ENCODE measurements at regions not wholly inside any gene's neighbourhood (a gene's known extent, or its start where the extent isn't known, plus 50 kb on each side); places are given as distances from the start of the nearest gene placed in this dataset.
"Not testable (repeated sequence)": the region's sequence is repeated elsewhere in the genome, so short reads cannot be mapped to it uniquely, and the experiment has no call there.

DNA sequence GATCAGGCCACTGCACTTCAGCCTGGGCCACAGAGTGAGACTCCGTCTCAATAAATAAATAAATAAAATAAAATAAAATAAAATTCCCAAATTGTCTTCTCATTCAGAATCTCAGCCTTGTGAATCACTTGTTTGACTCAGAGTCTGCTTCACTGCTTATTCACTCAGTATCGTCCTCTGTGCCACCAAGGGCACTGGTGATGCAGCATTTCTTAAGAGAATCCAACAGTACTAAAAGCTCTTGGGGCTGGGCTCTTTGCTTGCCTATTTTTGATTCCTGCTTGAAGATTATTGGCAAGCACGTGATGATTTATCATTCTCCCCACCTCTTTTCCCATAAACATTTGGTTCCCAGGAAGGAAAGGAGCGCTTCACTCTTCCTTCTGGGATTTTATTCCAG is 54.8 kb upstream of the HMGB1 start:
- no peak for ATAC-seq
- Mint-ChIP-seq H3K9me3 (no peaks in the 10 kb centered on the region), H3K4me3 (no peak overlapping the region), H3K4me1 (peaks cover 8% of the 10 kb centered on the region), H3K27ac (no peak overlapping the region), H3K27me3 (no peaks in the 10 kb centered on the region)
- DNase-seq: no peak

DNA sequence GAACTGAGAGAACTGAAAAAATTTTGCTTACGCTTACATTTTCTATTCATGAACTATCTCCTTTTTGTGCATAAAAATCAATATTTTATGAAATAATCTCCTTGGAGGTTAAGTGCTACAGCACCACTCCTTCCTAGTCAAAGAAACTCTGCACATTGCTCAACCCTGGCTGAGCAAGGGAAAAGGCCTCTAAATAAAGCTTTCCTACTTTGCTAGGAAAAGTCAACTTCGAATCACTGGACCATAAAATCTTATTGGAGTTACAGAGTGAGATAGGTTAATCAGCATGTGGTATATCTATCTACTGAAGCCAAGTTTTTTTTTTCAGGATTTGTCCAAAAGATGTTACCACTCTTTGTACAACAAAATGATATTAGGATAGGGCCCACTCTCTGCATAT is 57.5 kb upstream of the HMGB1 start:
- Mint-ChIP-seq H3K4me3 (no peak overlapping the region), H3K27me3 (no peaks in the 10 kb centered on the region), H3K4me1 (peaks cover 8% of the 10 kb centered on the region), H3K27ac (no peak overlapping the region), H3K9me3 (no peaks in the 10 kb centered on the region)
- no peak for ATAC-seq
- no peak for DNase-seq

DNA sequence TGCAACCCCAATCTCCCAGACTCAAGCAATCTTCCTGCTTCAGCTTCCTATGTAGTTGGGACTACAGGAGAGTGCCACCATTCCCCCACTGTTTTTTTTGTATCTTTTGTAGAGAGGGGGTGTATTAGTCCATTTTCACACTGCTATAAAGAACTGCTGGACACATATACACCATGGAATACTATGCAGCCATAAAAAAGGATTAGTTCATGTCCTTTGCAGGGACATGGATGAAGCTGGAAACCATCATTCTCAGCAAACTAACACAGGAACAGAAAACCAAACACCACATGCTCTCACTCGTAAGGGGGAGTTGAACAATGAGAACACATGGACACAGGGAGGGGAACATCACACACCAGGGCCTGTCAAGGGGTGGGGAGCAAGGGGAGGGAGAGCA is 58.1 kb upstream of the HMGB1 start:
- not testable (repeated sequence) for DNase-seq, H3K27me3 Mint-ChIP-seq, H3K4me3 Mint-ChIP-seq, H3K4me1 Mint-ChIP-seq, H3K9me3 Mint-ChIP-seq, ATAC-seq, H3K27ac Mint-ChIP-seq

DNA sequence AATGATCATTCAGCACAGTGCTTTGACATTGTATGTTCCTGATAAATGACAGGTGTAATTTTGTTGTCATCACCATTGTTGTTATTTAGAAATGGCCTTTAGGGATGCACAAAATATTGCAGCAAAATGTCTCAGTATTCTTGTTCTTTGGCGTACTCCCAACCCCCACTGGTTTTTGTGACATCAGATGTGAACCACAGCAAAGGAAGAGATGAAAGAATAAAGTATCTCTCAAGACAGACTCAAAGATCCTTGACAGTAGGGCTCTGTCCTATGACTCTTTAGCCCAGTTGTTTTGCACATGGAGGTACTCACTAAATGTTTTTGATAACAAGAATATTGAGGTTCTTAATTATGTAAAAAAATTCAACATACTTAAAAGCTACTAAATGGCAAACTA is 59.5 kb upstream of the HMGB1 start:
- not testable (repeated sequence) for DNase-seq, H3K4me3 Mint-ChIP-seq, H3K9me3 Mint-ChIP-seq, H3K27me3 Mint-ChIP-seq, H3K27ac Mint-ChIP-seq, H3K4me1 Mint-ChIP-seq, ATAC-seq

DNA sequence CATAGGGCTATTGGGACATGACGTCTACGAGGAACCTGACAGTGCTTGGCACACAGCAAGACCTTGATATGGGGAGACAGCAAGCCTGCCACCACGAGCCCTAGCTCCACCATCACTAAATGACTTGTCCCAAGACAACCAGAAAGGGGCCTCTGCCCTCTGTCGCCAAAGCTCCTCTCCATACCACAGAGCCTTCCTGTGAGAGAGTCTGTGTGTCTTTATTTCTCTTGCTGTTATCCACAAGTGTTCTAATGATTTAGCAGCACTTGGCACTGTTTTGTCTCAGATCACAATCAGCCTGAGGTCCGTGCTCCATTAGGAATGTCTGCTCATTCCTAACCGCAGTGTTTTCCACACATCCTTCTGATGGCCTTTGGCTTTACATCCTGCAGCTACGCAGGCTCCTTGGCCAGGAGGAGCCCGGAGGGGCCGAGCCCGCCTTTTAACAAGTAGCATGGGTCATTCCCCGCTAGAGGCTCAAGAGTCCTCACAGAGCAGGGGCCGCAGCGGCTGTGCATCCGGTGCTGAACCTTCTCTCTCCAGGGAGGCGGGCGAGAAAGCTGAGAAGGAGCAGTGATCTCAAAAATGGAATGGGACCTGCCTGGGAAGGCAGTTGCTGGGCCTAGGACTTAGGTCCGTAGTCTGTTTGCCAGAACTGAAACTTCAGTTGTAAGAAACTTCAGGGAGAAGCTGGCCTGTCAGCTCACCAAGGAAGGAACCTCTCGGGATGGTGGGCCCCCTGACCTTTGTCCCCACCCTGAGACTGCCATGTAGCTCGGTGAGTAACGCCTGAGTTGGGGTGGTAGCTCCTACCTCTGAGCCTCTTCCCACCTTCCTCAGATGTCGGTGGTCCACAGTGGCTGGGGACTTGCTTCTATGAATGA is 61.1 kb upstream of the HMGB1 start:
- Mint-ChIP-seq H3K27ac (no peak overlapping the region), H3K4me1 (peaks cover 8% of the 10 kb centered on the region), H3K4me3 (no peak overlapping the region), H3K9me3 (no peaks in the 10 kb centered on the region), H3K27me3 (no peaks in the 10 kb centered on the region)
- ATAC-seq: no peak
- DNase-seq: no peak

DNA sequence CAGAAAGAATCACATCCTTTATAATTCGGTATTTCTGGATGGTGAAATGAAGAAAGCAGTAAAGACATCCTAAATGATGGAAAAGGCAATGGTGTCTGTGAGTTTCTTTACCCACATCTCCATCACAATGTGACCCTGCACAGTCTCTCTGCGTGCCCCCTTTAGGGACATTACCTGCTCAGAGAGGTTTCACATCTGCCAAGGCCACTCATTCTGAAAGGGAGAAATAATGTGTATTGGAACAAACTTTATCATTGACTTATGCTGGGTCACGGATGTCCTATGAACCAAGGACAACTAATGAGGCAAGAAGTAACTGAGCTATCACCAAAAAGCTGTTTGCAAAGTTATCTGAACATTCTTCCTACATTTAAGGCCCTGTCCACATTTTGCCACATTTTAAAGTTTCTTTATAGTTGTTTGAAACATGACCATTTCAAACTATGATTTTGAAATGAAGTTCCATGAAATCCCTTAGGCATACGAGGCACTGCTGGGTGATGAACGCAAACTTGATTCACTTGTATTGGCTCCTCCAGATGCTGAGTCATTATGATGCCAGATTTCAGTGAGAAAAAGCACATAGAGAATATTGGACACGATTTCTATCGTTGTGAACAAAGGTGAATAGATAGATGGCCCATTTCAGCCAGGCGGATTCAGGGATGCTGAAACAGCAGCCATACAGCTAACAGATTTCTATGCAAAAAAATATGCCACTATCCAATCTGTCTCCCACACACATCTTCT is 63.5 kb upstream of the HMGB1 start:
- DNase-seq (no peak), ATAC-seq (peak; percentile 62)
- Mint-ChIP-seq H3K27ac (no peak overlapping the region), H3K27me3 (no peaks in the 10 kb centered on the region), H3K4me3 (no peak overlapping the region), H3K9me3 (no peaks in the 10 kb centered on the region), H3K4me1 (peaks cover 8% of the 10 kb centered on the region)

DNA sequence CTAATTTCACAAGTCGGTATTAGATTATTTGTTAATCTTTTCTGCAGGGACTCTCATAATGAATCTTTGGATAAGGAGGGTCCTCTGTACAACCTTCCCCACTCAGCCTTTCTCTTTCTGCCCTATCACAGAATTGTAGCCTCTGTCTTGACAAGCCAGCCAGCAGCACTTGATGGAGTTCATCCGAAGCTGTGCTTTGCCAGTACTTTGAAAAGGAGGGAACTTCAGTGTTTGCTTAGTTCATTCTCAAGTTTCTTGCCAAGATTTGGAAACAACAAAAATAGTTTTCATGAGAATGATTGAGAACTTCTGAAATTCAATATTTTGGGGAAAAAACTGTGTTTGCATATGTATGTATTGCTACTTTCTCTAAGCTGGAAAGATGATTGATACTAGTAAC is 69.3 kb upstream of the HMGB1 start:
- Mint-ChIP-seq H3K9me3 (no peaks in the 10 kb centered on the region), H3K4me1 (no peaks in the 10 kb centered on the region), H3K27ac (no peak overlapping the region), H3K27me3 (no peaks in the 10 kb centered on the region), H3K4me3 (no peak overlapping the region)
- ATAC-seq (no peak), DNase-seq (no peak)

DNA sequence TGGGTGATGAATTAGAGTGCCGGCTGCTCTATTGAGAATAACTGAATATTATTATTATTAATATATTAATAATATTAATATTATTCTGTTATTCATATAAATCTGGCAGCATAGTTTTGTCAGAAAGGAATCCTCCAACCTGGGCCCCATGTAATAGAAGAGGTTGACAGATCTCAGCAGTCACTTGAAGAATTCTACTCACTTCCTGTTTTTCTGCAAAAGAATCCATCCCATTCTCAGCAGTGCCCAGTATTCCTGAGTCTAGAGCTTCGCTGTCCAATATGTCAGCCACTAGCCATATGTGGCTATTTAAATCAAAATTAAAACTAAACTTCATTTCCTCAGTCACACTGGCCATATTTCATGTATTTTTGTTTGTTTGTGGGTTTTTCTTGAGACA is 72.4 kb upstream of the USPL1 start:
- Mint-ChIP-seq H3K9me3 (no peaks in the 10 kb centered on the region), H3K27me3 (no peaks in the 10 kb centered on the region), H3K4me1 (no peaks in the 10 kb centered on the region), H3K4me3 (no peak overlapping the region), H3K27ac (no peak overlapping the region)
- no peak for ATAC-seq
- DNase-seq: no peak

DNA sequence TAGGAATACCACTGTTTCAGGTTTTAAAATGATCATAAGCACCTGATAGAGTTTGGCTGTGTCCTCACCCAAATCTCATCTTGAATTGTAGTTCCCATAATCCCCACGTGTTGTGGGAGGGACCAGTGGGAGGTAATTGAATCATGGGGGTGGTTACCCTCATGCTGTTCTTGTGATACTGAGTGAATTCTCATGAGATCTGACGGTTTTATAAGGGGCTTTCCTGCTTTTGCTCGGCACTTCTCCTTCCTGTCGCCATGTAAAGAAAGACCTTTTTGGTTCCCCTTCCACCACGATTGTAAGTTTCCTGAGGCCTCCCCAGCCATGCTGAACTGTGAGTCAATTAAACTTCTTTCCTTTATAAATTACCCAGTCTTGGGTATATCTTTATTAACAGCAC is 69.7 kb upstream of the USPL1 start:
- not testable (repeated sequence) for H3K4me1 Mint-ChIP-seq, ATAC-seq, H3K27me3 Mint-ChIP-seq, H3K4me3 Mint-ChIP-seq, DNase-seq, H3K9me3 Mint-ChIP-seq
- H3K27ac Mint-ChIP-seq: peak overlapping the region in 1 of 2 donors; percentile 70

DNA sequence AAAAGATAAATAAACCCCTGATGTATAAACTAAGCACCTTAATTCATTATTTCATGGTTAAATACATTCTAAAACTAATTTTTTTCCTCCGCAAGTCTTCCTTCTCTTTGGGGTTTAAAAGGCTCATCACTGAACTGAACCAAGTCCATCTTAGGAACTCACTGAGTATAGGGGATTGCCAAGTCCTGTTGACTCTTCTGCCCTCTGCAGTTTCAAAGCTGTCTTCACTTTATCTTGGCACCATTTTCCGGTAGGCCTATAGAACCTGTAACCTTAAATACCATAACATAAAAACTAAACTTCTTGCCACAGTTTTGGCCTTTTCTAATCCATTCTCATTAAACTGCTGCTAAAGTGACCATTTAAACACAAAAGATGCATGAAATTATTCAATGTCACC is 66.5 kb upstream of the USPL1 start:
- Mint-ChIP-seq H3K27ac (no peak overlapping the region), H3K27me3 (no peaks in the 10 kb centered on the region), H3K9me3 (no peaks in the 10 kb centered on the region), H3K4me1 (no peaks in the 10 kb centered on the region), H3K4me3 (no peak overlapping the region)
- ATAC-seq (peak; percentile 83), DNase-seq (no peak)

DNA sequence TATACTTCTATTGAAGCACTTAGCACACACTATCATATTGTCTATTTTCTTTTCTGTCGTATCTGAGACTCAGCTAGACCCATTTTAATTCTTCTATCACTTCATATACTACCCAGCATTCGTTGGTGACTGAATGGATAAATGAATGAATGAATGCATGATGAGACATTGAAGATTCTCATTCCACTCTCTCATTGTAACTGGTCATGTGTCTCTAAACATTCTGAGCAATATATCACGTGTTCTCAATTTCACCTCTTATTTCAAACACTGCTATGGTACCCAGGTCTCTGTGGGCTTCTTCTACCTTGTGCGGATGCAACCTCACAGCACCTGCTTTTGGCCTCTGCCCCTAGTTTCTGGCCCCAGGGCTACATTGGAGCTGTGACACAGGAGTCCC is 65.2 kb upstream of the USPL1 start:
- Mint-ChIP-seq H3K4me1 (no peaks in the 10 kb centered on the region), H3K9me3 (no peaks in the 10 kb centered on the region), H3K27me3 (no peaks in the 10 kb centered on the region), H3K27ac (peak overlapping the region in 1 of 2 donors; percentile 80), H3K4me3 (no peak overlapping the region)
- ATAC-seq (no peak), DNase-seq (no peak)

DNA sequence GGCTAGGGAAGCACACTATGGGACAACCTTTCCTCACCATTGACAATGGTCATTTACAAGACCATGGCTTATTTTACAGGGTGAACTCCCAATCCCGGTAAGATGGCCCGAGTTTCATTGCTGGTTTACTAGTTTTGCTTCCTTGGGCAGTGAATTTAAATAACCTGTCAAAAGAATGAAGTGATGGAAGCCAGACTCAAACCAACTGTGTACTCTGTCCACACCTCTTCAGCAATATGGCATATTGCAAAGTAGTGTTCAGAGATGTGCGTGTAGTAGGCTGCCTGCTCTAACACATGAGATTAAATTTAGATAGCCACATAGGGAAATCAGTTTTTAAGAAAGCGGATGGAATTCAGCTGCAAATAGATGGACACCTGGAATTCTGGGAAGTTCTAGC is 58.4 kb upstream of the USPL1 start:
- Mint-ChIP-seq H3K4me1 (no peaks in the 10 kb centered on the region), H3K27me3 (peaks cover 18% of the 10 kb centered on the region), H3K4me3 (no peak overlapping the region), H3K9me3 (no peaks in the 10 kb centered on the region), H3K27ac (no peak overlapping the region)
- DNase-seq: no peak
- no peak for ATAC-seq

DNA sequence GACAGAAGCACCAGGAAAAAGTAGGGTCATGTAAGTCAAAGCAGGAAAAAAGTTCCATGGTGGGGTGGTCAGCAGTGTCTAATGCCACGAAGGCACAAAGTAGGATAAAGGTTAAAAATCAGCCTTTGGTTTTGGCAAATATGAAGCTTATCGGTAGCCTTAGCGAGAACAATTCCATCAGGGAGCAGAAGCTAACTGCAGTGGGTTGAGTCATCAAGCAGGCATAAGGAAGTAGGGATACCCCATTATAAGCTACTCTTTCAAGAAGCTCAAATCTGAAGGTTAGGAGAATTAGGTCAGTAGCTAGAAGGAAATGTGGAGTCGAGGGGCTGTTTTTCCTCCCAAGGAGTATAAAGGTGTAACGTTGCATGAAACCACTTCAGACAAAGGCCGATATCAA is 57.5 kb upstream of the USPL1 start:
- H3K4me3 Mint-ChIP-seq: no peak overlapping the region

DNA sequence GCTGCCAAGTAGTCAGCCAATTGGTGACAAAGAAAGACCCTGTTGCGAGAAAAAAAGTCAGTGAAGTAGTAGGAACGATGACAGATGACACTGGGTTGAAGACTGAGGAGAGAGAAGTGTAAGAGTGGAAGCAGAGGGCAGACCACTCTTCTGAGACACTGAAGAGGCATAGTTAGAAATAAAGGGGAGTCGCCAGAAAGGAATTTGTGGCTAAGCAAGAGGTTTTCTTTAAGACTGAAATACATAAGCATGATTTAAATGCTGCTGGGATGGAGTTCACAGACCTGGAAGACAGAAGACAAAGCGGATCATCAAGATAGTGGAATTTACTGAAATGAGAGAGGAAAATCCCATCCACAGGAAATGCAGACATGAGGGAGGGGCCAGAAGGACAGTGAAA is 56.2 kb upstream of the USPL1 start:
- ATAC-seq: no peak

More for the DNA sequence above, 57.5 kb upstream of the USPL1 start:
- H3K4me1 Mint-ChIP-seq: no peaks in the 10 kb centered on the region
- ATAC-seq: no peak
- no peak for DNase-seq
- H3K27me3 Mint-ChIP-seq: peaks cover 18% of the 10 kb centered on the region
- H3K27ac Mint-ChIP-seq: peak overlapping the region in 1 of 2 donors; percentile 38
- H3K9me3 Mint-ChIP-seq: no peaks in the 10 kb centered on the region

DNA sequence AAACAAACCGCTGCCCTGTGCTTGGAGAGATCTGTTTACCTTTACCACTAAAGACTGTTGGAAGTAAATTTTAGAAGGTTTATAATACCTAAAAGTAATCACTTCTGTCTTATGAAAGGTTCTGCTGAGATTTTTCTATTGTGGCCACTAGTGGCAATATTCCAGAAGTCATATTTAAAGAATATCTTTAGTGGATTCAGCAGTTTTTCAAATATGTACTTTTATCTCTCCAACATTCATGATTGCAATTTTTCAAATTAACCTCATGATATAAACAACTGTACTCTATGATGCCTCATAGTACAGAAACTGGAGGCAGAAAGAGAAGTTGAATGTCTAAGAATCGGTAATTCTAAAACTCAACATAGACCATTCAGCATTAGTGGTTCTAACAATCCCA is 53.2 kb upstream of the USPL1 start:
- no peak for DNase-seq
- ATAC-seq: no peak

More for the DNA sequence above, 56.2 kb upstream of the USPL1 start:
- DNase-seq: no peak
- Mint-ChIP-seq H3K27ac (no peak overlapping the region), H3K4me3 (no peak overlapping the region), H3K27me3 (peaks cover 18% of the 10 kb centered on the region), H3K4me1 (peaks cover 8% of the 10 kb centered on the region), H3K9me3 (no peaks in the 10 kb centered on the region)

DNA sequence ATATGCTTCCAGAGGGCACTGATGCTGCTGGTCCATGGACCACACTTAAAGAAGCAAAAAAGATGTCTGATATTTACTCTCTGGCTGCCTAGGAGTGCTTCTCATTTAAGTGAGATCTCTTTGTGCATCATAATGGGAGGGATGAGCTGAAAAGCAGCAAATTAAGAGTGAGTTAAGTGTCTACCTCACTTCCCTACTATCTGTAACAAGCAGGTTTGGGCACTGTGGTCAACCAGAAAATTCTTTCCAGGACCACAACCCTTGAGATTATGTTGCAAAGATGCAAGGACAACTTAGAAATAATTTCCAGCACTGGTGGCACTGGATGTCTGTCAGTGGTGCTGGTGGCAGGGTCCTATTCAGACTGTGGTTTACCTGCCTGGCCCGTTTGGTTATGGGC is 52.1 kb upstream of the USPL1 start:
- Mint-ChIP-seq H3K4me1 (peaks cover 38% of the 10 kb centered on the region), H3K27me3 (peaks cover 9% of the 10 kb centered on the region), H3K4me3 (no peak overlapping the region), H3K27ac (no peak overlapping the region), H3K9me3 (no peaks in the 10 kb centered on the region)
- ATAC-seq: no peak
- no peak for DNase-seq

More for the DNA sequence above, 53.2 kb upstream of the USPL1 start:
- peaks cover 26% of the 10 kb centered on the region for H3K4me1 Mint-ChIP-seq
- peaks cover 18% of the 10 kb centered on the region for H3K27me3 Mint-ChIP-seq
- no peak overlapping the region for H3K4me3 Mint-ChIP-seq
- no peaks in the 10 kb centered on the region for H3K9me3 Mint-ChIP-seq
- H3K27ac Mint-ChIP-seq: no peak overlapping the region

All from stimulated activated naive CD8-positive, alpha-beta T cell treated with anti-CD3 and anti-CD28 coated beads, Interleukin-15, amount 100 ng/mL, for 72 hours (primary cell).